Right lobe of liver (tissue), 4 donors: ENCODE measurements at regions not wholly inside any gene's neighbourhood (a gene's known extent, or its start where the extent isn't known, plus 50 kb on each side); places are given as distances from the start of the nearest gene placed in this dataset.

Source experiments
- CTCF ChIP-seq, 4 donors: fragments of 200-600 bp in 3 of 4; fragments of 450-650 bp in 1 of 4; IDR thresholded peaks; one replicate each; pipeline versions ENCODE4 v1.5.1 to v1.8.0; 2016 to 2022; ENCODE audit warnings: antibody characterized with exemption in 4 of 4, mild to moderate bottlenecking in 2 of 4
- POLR2A ChIP-seq: fragments of 450-650 bp; IDR thresholded peaks from one replicate; pipeline ENCODE4 v1.6.1; 2017; ENCODE audit warnings: antibody characterized with exemption, mild to moderate bottlenecking
- donor health status: DM: no; HTN: no; CAD: no.
- donor health status: DM: no; HTN: no; CAD: no.
- donor health status: DM: no; HTN: yes; CAD: no.

- TF ChIP-seq CTCF (IDR thresholded peaks at IDR 0.05) (no peak), POLR2A (no peak)
Measured at GRCh38 chr12:58051378-58051777, 110.0 kb downstream of the ATP23 start.
